ENCODE measurements at regions not wholly inside any gene's neighbourhood (a gene's known extent, or its start where the extent isn't known, plus 50 kb on each side); places are given as distances from the start of the nearest gene placed in this dataset.
A peak's percentile ranks its signal among the peaks of the same experiment; 100 is the strongest.

DNA sequence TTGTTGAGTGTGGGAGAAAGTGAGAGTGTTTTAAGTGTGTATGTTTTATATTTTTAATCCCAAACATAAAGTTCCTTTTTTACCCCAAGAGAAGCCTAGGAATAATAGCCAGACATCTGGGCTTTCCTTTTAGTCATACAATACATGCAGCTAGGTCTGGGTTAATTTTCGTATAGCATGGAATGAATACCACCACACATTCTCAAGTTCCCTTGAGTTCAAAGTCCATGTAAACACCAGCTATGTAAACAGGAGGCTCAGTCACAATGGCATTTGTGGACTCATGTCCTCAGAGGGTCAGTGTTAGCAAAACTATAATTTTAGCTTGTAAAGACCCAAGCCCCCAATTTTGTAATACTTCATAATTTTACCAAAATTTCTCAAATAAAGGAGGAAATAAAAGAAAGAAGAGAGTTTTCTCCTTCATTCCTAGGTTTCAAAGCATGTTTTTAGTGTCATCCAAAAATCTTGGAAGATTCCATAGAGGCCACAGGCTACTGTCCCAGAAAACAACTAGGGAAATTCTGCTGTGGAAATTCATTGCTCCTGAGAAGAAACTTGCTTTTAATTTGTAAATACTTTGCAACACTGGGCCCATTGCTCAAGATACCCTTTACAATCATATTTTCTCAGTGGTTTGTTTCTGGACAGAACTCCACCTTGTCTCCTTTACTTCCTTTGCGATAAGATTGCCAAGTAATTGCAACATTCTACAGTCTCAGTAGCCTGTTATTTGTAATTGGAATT, 671.2 kb downstream of the COL12A1 start (continued):
- TF ChIP-seq, protein P1, sequence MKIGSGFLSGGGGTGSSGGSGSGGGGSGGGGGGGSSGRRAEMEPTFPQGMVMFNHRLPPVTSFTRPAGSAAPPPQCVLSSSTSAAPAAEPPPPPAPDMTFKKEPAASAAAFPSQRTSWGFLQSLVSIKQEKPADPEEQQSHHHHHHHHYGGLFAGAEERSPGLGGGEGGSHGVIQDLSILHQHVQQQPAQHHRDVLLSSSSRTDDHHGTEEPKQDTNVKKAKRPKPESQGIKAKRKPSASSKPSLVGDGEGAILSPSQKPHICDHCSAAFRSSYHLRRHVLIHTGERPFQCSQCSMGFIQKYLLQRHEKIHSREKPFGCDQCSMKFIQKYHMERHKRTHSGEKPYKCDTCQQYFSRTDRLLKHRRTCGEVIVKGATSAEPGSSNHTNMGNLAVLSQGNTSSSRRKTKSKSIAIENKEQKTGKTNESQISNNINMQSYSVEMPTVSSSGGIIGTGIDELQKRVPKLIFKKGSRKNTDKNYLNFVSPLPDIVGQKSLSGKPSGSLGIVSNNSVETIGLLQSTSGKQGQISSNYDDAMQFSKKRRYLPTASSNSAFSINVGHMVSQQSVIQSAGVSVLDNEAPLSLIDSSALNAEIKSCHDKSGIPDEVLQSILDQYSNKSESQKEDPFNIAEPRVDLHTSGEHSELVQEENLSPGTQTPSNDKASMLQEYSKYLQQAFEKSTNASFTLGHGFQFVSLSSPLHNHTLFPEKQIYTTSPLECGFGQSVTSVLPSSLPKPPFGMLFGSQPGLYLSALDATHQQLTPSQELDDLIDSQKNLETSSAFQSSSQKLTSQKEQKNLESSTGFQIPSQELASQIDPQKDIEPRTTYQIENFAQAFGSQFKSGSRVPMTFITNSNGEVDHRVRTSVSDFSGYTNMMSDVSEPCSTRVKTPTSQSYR (CRISPR knock-in tag; IDR thresholded peaks at IDR 0.05; ENCODE audit: borderline replicate concordance), result peak; percentile 64; the same call in 1 of the 2 replicates
- TF ChIP-seq ZFAT (CRISPR knock-in tag; conservative IDR thresholded peaks at IDR 0.05) (no peak), ISL2 (CRISPR knock-in tag; IDR thresholded peaks at IDR 0.05) (no peak; the same call in 1 of the 2 replicates), ZNF7 (CRISPR knock-in tag; IDR thresholded peaks at IDR 0.05) (no peak), ZNF354B (CRISPR knock-in tag; IDR thresholded peaks at IDR 0.05) (no peak), JDP2 (CRISPR knock-in tag; IDR thresholded peaks at IDR 0.05; ENCODE audit: borderline replicate concordance) (no peak), YY1 (IDR thresholded peaks at IDR 0.05; ENCODE audit: insufficient read depth, insufficient replicate concordance, low read depth, low read length) (no peak), ZNF292 (CRISPR knock-in tag; IDR thresholded peaks at IDR 0.05; ENCODE audit: borderline replicate concordance, low read depth) (no peak), ZNF430 (CRISPR knock-in tag; IDR thresholded peaks at IDR 0.05) (0 out of 2 replicates have a peak, but pooled peaks have one; percentile 48), KLF15 (CRISPR knock-in tag; IDR thresholded peaks at IDR 0.05; ENCODE audit: borderline replicate concordance) (no peak), ZNF709 (CRISPR knock-in tag; IDR thresholded peaks at IDR 0.05) (no peak), RFX5 (IDR thresholded peaks at IDR 0.05; ENCODE audit: low read depth, low read length) (no peak), ZNF101 (CRISPR knock-in tag; IDR thresholded peaks at IDR 0.05; ENCODE audit: borderline replicate concordance, low read depth) (no peak), HNF4A (CRISPR knock-in tag; IDR thresholded peaks at IDR 0.05) (peak; percentile 100), ZBTB3 (CRISPR knock-in tag; IDR thresholded peaks at IDR 0.05; ENCODE audit: borderline replicate concordance, low read depth) (no peak), HDAC2 (CRISPR knock-in tag; IDR thresholded peaks at IDR 0.05) (peak; percentile 85), ZNF296 (CRISPR knock-in tag; conservative IDR thresholded peaks at IDR 0.05) (no peak), RORA (CRISPR knock-in tag; IDR thresholded peaks at IDR 0.05) (no peak), ZNF17 (CRISPR knock-in tag; IDR thresholded peaks at IDR 0.05) (no peak), ZNF468 (CRISPR knock-in tag; IDR thresholded peaks at IDR 0.05) (no peak)
- TF ChIP-seq, protein P2, sequence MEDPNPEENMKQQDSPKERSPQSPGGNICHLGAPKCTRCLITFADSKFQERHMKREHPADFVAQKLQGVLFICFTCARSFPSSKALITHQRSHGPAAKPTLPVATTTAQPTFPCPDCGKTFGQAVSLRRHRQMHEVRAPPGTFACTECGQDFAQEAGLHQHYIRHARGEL (CRISPR knock-in tag; IDR thresholded peaks at IDR 0.05), result no peak
- TF ChIP-seq, protein P3, sequence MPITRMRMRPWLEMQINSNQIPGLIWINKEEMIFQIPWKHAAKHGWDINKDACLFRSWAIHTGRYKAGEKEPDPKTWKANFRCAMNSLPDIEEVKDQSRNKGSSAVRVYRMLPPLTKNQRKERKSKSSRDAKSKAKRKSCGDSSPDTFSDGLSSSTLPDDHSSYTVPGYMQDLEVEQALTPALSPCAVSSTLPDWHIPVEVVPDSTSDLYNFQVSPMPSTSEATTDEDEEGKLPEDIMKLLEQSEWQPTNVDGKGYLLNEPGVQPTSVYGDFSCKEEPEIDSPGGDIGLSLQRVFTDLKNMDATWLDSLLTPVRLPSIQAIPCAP (CRISPR knock-in tag; IDR thresholded peaks at IDR 0.05; ENCODE audit: low read depth), result no peak
- TF ChIP-seq, protein P4, sequence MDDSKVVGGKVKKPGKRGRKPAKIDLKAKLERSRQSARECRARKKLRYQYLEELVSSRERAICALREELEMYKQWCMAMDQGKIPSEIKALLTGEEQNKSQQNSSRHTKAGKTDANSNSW (CRISPR knock-in tag; IDR thresholded peaks at IDR 0.05; ENCODE audit: borderline replicate concordance), result no peak
- TF ChIP-seq, protein P5, sequence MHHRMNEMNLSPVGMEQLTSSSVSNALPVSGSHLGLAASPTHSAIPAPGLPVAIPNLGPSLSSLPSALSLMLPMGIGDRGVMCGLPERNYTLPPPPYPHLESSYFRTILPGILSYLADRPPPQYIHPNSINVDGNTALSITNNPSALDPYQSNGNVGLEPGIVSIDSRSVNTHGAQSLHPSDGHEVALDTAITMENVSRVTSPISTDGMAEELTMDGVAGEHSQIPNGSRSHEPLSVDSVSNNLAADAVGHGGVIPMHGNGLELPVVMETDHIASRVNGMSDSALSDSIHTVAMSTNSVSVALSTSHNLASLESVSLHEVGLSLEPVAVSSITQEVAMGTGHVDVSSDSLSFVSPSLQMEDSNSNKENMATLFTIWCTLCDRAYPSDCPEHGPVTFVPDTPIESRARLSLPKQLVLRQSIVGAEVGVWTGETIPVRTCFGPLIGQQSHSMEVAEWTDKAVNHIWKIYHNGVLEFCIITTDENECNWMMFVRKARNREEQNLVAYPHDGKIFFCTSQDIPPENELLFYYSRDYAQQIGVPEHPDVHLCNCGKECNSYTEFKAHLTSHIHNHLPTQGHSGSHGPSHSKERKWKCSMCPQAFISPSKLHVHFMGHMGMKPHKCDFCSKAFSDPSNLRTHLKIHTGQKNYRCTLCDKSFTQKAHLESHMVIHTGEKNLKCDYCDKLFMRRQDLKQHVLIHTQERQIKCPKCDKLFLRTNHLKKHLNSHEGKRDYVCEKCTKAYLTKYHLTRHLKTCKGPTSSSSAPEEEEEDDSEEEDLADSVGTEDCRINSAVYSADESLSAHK (CRISPR knock-in tag; IDR thresholded peaks at IDR 0.05; ENCODE audit: borderline replicate concordance), result no peak

All from HepG2 (cell line).